ENCODE measurements at regions not wholly inside any gene's neighbourhood (a gene's known extent, or its start where the extent isn't known, plus 50 kb on each side); places are given as distances from the start of the nearest gene placed in this dataset.

GRCh38 chr14:76551906-76552305 is 176.0 kb downstream of the ESRRB start:
- DNase-seq (ENCODE audit: low read depth): no peak

- DNase-seq (ENCODE audit: low read depth): no peak
Measured at GRCh38 chr14:76564471-76565422, 188.8 kb downstream of the ESRRB start.

- DNase-seq (ENCODE audit: low read depth): no peak
Measured at GRCh38 chr14:76566439-76566838, 190.5 kb downstream of the ESRRB start.

- DNase-seq (ENCODE audit: low read depth): no peak
Measured at GRCh38 chr14:76574416-76575095, 186.7 kb upstream of the VASH1 start.

GRCh38 chr14:76575108-76575507 is 186.2 kb upstream of the VASH1 start:
- no peak for DNase-seq (ENCODE audit: low read depth)

GRCh38 chr14:76576047-76576741 is 185.1 kb upstream of the VASH1 start:
- no peak for DNase-seq (ENCODE audit: low read depth)

GRCh38 chr14:76577090-76577489 is 184.2 kb upstream of the VASH1 start:
- no peak for DNase-seq (ENCODE audit: low read depth)

- DNase-seq (ENCODE audit: low read depth): no peak
Measured at GRCh38 chr14:76577837-76578236, 183.4 kb upstream of the VASH1 start.

GRCh38 chr14:76580399-76580798 is 180.9 kb upstream of the VASH1 start:
- DNase-seq (ENCODE audit: low read depth): no peak

GRCh38 chr14:76580967-76581366 is 180.3 kb upstream of the VASH1 start:
- no peak for DNase-seq (ENCODE audit: low read depth)

GRCh38 chr14:76581592-76581991 is 179.7 kb upstream of the VASH1 start:
- no peak for DNase-seq (ENCODE audit: low read depth)

GRCh38 chr14:76582447-76582846 is 178.8 kb upstream of the VASH1 start:
- no peak for DNase-seq (ENCODE audit: low read depth)

- DNase-seq (ENCODE audit: low read depth): no peak
Measured at GRCh38 chr14:76583174-76583573, 178.1 kb upstream of the VASH1 start.

GRCh38 chr14:76583805-76584204 is 177.5 kb upstream of the VASH1 start:
- no peak for DNase-seq (ENCODE audit: low read depth)

GRCh38 chr14:76584271-76584702 is 177.0 kb upstream of the VASH1 start:
- no peak for DNase-seq (ENCODE audit: low read depth)

GRCh38 chr14:76585616-76586015 is 175.7 kb upstream of the VASH1 start:
- DNase-seq (ENCODE audit: low read depth): no peak

- DNase-seq (ENCODE audit: low read depth): no peak
Measured at GRCh38 chr14:76589246-76589645, 172.0 kb upstream of the VASH1 start.

- no peak for DNase-seq (ENCODE audit: low read depth)
Measured at GRCh38 chr14:76591266-76591665, 170.0 kb upstream of the VASH1 start.

GRCh38 chr14:76595266-76595665 is 166.0 kb upstream of the VASH1 start:
- no peak for DNase-seq (ENCODE audit: low read depth)

GRCh38 chr14:76597387-76597786 is 163.9 kb upstream of the VASH1 start:
- DNase-seq (ENCODE audit: low read depth): no peak

- DNase-seq (ENCODE audit: low read depth): no peak
Measured at GRCh38 chr14:76599141-76599540, 162.1 kb upstream of the VASH1 start.

GRCh38 chr14:76599559-76600287 is 161.5 kb upstream of the VASH1 start:
- DNase-seq (ENCODE audit: low read depth): no peak

All from amniotic epithelial cell (primary cell).